A204.1 (cell line): ENCODE measurements at regions not wholly inside any gene's neighbourhood (a gene's known extent, or its start where the extent isn't known, plus 50 kb on each side); places are given as distances from the start of the nearest gene placed in this dataset.
A peak's percentile ranks its signal among the peaks of the same experiment; 100 is the strongest.

Experiments
- FAIRE-seq: peaks from 2 replicates; lab custom pipeline; 2012; peaks lifted over from hg19 to GRCh38; lab: Jason Lieb, UNC

DNA sequence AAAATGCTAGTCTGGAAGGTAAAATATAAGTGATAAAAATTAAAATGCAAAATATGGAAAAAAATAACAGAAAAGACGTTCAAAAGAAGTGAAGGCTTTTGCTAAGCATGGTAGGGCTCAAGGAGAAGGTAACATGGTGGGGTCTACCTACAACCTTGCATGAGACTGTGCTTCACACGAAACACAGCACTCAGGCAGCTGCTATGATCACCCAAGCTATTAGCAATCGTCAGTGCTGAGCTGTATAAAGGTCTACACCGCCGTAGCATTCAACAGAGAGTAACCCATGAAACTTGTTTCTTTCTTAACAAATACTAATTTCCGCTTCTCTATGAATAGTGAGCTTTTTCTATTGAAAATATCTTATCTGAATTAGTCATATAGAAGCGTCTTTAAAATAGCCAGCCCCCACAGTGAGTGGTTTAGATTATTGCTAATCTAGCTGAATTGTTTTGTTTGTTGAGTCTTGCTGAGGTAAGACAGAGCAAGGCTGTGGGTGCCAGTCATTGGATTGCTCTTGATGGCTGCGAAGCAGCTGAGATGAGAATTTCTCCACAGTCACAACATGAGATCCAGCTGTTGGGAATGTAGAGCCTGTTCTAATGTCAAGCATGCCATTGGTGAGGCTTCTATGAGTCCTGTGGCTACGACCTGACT, 230.0 kb downstream of the KLF13 start:
- no peak for FAIRE-seq

DNA sequence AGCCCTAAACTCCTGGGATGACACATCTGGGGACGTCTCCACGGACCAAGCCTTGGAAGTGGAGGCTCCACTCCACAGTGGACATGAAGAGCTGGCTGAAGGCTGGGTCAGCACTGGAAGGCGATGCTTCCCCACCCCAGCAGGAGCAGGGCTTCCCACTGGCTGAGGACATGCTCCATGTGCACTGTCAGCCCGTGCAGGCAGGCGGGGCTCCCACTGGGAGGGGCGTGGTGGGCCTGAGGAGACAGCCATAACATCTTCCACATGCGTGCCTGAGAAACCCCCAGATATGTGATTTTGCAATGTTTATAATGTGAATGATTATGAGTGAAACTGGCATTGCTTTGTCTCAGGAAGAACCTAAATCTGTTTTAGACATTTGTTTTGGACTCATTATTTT, 231.3 kb downstream of the KLF13 start:
- no peak for FAIRE-seq

DNA sequence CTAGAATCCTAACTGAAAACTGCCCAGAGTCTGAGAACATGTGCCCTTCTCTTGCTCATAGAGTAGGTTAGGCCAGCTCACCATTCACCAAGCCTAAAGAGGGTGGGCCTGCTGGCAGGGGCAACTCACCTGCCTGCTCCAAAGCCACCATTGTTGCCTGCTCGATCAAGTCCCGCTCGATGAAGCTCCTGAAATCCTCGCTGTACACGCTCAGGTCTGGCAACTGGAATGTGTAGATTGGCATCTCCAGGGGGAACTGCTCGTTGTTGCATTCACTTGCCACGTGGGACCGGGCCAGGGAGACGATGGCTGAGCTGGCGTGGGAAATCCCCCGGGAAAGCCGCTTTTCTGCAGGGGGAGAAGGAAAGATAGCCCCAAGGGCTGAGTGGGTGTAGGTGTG, 232.2 kb downstream of the KLF13 start:
- FAIRE-seq, result no peak

DNA sequence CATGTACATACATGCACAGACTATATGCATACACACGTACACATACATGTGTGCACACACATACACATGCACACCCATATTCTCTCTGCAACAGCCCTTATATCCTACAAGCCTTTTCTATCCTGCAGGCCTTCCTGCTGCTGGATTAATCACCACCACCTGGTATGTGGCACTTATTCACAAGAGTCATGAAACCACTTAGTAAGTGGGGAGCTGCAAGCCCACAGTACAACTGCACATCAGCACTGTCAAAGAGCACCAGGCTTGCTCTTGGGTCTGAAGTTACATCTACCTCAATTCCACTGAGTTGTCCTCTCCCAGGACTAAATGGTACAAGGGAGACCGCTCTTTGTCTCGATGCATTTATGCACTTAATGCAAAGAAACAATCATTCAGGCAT, 233.2 kb downstream of the KLF13 start:
- no peak for FAIRE-seq

DNA sequence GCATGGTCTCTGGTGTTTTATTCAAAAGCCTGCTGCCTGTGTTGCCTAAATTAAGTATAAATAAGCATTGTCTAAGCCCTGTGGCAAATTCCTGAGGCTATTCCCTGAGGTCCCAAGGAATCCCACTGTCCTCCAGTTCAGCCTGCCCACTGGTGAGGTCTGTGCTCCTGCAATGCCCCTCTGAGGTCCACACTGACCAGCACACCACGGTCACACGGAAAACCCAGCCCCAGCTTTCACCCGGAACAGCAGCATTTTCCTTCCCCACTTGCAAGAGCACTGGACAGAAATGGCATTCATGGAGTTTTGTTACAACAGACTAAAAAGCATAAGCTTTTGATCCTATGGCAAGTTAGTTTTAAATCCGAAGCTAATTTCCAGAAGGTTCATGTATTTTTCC, 234.0 kb downstream of the KLF13 start:
- FAIRE-seq, result no peak

GRCh38 chr15:31561156-31561555, 234.5 kb downstream of the KLF13 start:
- no peak for FAIRE-seq

GRCh38 chr15:31563001-31563400, 236.4 kb downstream of the KLF13 start:
- FAIRE-seq, result no peak

DNA sequence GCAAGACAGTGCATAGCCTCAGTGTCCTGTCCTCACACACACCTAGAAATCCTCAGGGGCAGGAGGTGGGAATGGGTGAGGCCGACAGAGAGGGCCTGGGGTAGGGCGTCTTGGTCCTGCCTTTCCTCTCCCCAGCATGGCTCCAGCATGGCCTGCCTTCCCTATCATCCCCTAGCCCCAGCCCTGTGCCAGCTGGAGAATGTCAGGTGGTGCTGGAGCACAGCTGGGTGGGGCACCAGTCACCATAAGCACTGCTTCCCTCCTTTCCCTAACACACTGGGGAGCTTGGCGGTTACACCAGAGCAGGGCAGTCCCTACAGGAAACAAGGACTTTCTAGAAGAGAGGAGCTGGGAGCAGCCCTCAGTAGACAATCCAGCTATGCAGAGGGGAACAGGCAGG, 236.8 kb downstream of the KLF13 start:
- no peak for FAIRE-seq

DNA sequence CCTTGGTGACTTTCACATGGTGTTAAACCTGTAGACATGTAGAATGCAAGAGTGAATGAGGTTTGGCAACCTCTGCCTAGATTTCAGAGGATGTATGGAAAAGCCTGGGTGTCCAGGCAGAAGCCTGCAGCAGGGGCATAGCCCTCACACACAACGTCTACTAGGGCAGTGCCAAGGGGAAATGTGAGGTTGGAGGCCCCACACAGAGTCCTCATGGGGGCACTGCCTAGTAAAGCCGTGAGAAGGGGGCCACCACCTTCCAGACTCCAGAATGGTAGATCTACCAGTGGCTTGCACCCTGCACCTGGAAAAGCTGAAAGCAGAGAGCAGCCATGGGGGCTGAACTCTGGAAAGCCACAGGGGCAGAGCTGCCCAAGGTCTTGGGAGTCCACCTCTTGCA, 241.2 kb downstream of the KLF13 start:
- FAIRE-seq, result no peak

- FAIRE-seq, result no peak
Observed at GRCh38 chr15:31569836-31570235, 243.2 kb downstream of the KLF13 start.

- no peak for FAIRE-seq
Observed at GRCh38 chr15:31570591-31570990, 244.0 kb downstream of the KLF13 start.

- no peak for FAIRE-seq
Observed at GRCh38 chr15:31571676-31572075, 245.0 kb downstream of the KLF13 start.

- FAIRE-seq, result peak; percentile 11
Observed at GRCh38 chr15:31573759-31574158, 247.1 kb downstream of the KLF13 start.

DNA sequence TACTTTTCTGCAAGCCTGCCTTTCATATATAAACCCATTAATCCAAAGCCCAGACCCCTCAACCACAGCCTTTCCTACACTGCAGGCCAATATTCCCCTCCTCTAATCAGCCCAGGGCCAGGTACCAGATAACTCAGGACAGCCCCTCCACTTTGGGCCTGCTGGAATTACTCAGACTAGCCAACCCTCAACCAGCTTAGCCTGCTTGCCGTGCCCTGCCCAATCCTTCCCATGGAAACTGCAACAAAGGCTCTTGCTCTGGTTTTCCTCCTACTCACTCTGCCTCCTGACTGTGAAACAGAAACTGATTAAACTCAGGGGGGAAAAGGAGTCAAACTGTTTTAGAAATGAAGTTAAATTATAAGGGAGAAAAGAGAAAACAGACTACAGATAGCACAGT, 248.1 kb downstream of the KLF13 start:
- no peak for FAIRE-seq

DNA sequence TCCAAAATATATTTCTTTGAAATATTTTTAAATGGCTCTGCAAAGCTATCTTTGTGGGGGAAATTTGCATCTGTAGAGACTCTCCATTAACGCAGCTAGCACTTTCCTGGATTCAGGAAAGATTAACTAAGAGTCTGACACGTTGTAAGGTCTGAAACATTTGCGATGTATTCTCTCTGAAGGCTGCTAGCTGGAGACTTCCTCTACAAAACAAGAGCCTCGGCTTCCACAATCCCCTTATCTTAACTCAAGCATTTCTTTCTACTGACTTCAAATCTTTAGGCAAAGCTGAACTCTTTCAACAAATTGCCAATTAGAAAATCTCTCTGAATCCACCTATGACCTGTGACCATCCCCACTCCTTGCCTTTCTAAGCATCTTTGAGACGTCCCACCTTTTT, 250.5 kb downstream of the KLF13 start:
- no peak for FAIRE-seq

- no peak for FAIRE-seq
Observed at GRCh38 chr15:31579282-31579681, 252.6 kb downstream of the KLF13 start.

DNA sequence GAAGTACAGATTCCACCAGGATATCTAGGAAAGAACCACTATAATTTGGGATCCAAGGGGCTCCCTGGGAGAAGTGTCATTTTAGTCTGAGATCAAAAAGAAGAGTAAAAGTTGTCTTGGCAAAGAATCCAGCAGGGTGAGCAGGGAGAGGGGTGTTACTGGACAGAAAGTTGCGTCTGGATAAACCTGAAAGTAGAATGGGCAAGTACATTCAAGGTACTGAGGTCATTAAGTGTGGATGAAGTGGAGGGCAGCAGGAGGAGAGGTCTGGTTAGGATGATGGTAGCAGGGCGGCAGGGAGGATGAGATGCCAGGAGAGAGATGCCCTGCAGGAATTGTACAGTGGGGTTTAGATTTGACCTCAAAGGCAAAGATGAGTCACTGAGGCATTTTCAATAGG, 253.3 kb downstream of the KLF13 start:
- no peak for FAIRE-seq

- no peak for FAIRE-seq
Observed at GRCh38 chr15:31584195-31584594, 257.6 kb downstream of the KLF13 start.

DNA sequence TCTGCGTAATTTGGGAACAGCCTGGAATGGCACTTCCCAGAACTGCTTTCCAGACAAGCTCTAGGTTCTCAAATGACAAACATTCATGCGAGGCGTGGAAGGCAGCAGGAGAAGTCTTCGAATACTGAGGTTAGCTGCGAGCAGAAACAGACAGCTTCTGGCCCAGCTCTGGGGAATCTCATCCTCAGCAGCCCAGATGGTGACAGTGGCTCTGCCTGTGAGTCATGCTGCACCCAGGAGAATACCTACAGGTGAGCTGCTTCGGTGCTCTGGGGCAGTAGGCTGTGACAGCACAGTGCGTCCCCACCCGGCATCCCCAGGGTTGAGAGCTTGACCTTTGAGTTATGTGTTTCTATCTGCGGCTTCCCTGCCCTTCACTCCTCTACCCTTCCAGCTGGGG, 258.6 kb downstream of the KLF13 start:
- no peak for FAIRE-seq

DNA sequence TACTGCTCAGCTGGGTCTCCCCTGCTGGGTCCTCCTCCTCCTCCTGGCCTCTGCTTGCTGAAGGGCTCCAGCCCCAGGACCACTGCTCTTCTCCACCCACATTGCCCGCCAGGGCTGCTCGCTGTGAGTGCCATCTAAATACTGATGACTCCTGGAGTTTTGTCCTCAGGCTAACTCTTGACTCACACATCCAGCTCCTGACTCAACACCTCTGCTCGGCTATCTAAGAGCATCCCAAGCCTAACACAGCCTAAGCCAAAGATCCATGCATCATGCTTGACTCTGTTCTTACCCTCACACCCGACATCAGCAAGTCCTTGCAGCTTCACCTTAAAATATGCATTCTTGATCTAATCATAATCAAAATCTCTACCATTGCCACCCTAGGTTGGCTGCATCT, 260.2 kb downstream of the KLF13 start:
- no peak for FAIRE-seq

DNA sequence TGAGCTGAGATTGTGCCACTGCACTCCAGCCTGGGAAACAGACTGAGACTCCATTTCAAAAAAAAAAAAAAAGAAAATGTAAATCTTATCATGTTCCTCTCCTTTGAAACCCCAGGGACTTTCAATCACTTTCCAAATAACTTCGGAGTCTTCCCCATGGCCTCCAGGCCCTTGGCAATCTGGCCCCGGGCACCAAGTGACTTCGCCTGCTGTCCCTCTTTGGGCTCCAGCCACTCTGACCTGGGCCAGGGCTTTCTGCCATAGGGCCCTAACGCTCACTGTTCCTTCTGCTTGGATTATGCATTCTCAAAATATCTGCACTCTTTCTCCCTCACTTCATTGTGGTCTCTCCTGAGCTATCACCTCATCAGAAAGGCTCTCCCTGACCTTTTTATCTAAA, 260.9 kb downstream of the KLF13 start:
- FAIRE-seq, result no peak

DNA sequence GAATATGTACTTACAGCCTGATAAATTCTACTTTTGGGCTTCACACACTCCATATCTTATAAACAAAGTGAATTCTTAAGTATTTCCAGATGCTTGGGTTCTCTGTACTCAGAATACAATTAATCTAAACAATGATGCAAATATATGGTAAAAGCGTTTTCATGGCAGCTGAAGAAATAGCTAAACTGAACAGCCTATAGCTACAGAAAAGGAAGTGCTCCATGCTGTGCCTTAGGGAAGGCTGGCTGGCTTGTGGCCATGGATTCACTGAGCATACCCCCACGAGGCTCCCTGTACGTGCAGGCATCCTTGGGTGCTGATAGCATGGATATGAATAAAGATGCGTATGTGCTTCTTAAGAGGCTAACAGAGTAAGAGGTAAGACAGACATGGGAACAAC, 264.0 kb downstream of the KLF13 start:
- FAIRE-seq, result no peak

- FAIRE-seq, result no peak
Observed at GRCh38 chr15:31591908-31592307, 265.3 kb downstream of the KLF13 start.

DNA sequence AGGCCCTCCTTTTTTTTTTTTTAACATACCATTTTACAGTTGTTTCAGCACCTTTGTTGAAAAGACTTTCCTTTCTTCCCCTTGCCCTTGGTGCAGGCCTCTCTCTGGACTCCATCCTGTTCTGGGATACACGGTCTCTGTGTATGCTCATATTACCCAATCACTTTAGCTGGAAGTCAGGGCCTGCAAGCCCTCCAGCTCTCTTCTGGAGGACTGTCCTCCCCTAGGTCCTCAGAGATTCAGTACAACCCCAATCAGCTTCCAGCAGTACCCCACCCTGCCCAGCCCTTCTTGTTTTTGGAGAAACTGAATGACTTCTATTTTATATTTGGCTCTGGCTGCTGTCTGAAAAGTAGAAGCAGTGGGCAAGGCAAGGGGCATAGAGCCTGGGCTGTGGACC, 270.8 kb downstream of the KLF13 start:
- no peak for FAIRE-seq

- FAIRE-seq, result no peak
Observed at GRCh38 chr15:31598620-31599019, 272.0 kb downstream of the KLF13 start.
